SK-N-MC (cell line): ENCODE measurements at regions not wholly inside any gene's neighbourhood (a gene's known extent, or its start where the extent isn't known, plus 50 kb on each side); places are given as distances from the start of the nearest gene placed in this dataset.

Experiments used
- EZH2 ChIP-seq: fragments of 200-600 bp; sonication (generic); IDR thresholded peaks from one replicate; pipeline ENCODE4 v1.6.1; 2017; ENCODE audit warnings: antibody characterized with exemption
- FOXP2 ChIP-seq: optimal IDR thresholded peaks from 2 replicates; pipeline ENCODE3; 2011; ENCODE audit warnings: mild to moderate bottlenecking, moderate library complexity; ENCODE audit not compliant: insufficient read depth; ENCODE audit errors: extremely low read length, control extremely low read depth
- POLR2AphosphoS5 ChIP-seq: IDR thresholded peaks from 2 replicates; pipeline ENCODE4 v1.6.1; 2012; ENCODE audit warnings: mild to moderate bottlenecking, low read depth, low read length, borderline replicate concordance

GRCh38 chr19:29326351-29326750 lies 113.4 kb upstream of the UQCRFS1 start:
- TF ChIP-seq POLR2AphosphoS5 (no peak), EZH2 (no peak), FOXP2 (no peak)
